Effector memory CD8-positive, alpha-beta T cell (primary cell): ENCODE measurements at regions not wholly inside any gene's neighbourhood (a gene's known extent, or its start where the extent isn't known, plus 50 kb on each side); places are given as distances from the start of the nearest gene placed in this dataset.

Source experiments
- ATAC-seq: fragments of 150-1000 bp; cut with Tn5 transposase; replicated peaks from 2 replicates; pipeline ENCODE4 v1.10.0; 2021; ENCODE audit warnings: mild to moderate bottlenecking, moderate library complexity
- DNase-seq, 3 experiments: peaks; one replicate each; pipeline ENCODE4 v3.0.0; 2021
- H3K27ac Mint-ChIP-seq, 2 donors: one replicate each; pipeline ENCODE4 v1.8.0; 2022; ENCODE audit warnings: mild to moderate bottlenecking in 2 of 2, mixed read lengths in 2 of 2, moderate library complexity in 2 of 2
- H3K27me3 Mint-ChIP-seq, 2 donors: one replicate each; pipeline ENCODE4 v1.8.0; 2022; ENCODE audit warnings: mixed read lengths in 2 of 2
- H3K36me3 Mint-ChIP-seq: one replicate; pipeline ENCODE4 v1.8.0; 2022; ENCODE audit warnings: mild to moderate bottlenecking, moderate library complexity, mixed read lengths; ENCODE audit not compliant: insufficient read depth
- H3K4me1 Mint-ChIP-seq, 2 donors: one replicate each; pipeline ENCODE4 v1.8.0; 2022; ENCODE audit warnings: low read depth in 2 of 2, mixed read lengths in 2 of 2
- H3K4me3 Mint-ChIP-seq, 2 donors: one replicate each; pipeline ENCODE4 v1.8.0; 2022; ENCODE audit warnings: mild to moderate bottlenecking in 2 of 2, mixed read lengths in 2 of 2, moderate library complexity in 2 of 2
- H3K9me3 Mint-ChIP-seq, 2 donors: one replicate each; pipeline ENCODE4 v1.8.0; 2022; ENCODE audit warnings: mixed read lengths in 2 of 2

GRCh38 chr5:152259702-152260101 lies 145.4 kb downstream of the NMUR2 start:
- no peak for ATAC-seq
- Mint-ChIP-seq H3K27me3 (peaks cover 19 to 40% of the 10 kb centered on the region in 2 donors), H3K27ac (no peak overlapping the region), H3K9me3 (no peaks in the 10 kb centered on the region), H3K4me1 (no peaks in the 10 kb centered on the region), H3K36me3 (no peaks in the 10 kb centered on the region), H3K4me3 (no peak overlapping the region)
- no peak for DNase-seq

GRCh38 chr5:152256580-152256979 lies 148.5 kb downstream of the NMUR2 start:
- no peak for ATAC-seq
- no peak overlapping the region for H3K4me3 Mint-ChIP-seq
- H3K27ac Mint-ChIP-seq = no peak overlapping the region
- H3K9me3 Mint-ChIP-seq = no peaks in the 10 kb centered on the region
- H3K36me3 Mint-ChIP-seq = no peaks in the 10 kb centered on the region
- no peak for DNase-seq
- no peaks in the 10 kb centered on the region for H3K4me1 Mint-ChIP-seq
- peaks cover 19 to 35% of the 10 kb centered on the region in 2 donors for H3K27me3 Mint-ChIP-seq

DNA sequence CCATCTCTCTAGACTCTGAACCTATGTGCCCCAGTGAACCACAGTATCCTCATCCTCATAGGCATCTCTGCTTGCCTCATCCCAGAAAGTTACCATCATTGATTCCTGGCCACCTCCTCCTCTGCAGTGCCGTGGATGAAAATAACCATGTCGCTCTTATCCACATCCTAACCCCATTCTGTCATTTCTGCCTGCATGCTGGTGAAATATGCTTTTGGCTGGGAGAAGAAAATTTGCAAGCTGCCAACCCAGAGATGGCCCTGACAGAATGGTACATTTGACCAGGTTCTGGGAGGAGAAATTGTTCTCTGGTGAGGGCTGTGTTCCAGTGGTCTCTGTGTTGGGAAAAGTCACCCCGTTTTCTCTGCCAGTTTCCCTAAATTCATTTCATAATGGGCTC lies 149.7 kb downstream of the NMUR2 start:
- no peaks in the 10 kb centered on the region for H3K4me1 Mint-ChIP-seq
- ATAC-seq (no peak), DNase-seq (no peak)
- no peak overlapping the region for H3K4me3 Mint-ChIP-seq
- no peaks in the 10 kb centered on the region for H3K9me3 Mint-ChIP-seq
- H3K27ac Mint-ChIP-seq = no peak overlapping the region
- peaks cover 19 to 28% of the 10 kb centered on the region in 2 donors for H3K27me3 Mint-ChIP-seq
- H3K36me3 Mint-ChIP-seq = no peaks in the 10 kb centered on the region

GRCh38 chr5:152247850-152248385 lies 157.2 kb downstream of the NMUR2 start:
- Mint-ChIP-seq H3K27me3 (peaks cover 6% of the 10 kb centered on the region in 2 donors), H3K4me3 (no peak overlapping the region), H3K27ac (no peak overlapping the region), H3K9me3 (peaks cover 0 to 5% of the 10 kb centered on the region in 2 donors), H3K36me3 (no peaks in the 10 kb centered on the region), H3K4me1 (no peaks in the 10 kb centered on the region)
- DNase-seq = no peak
- no peak for ATAC-seq

- Mint-ChIP-seq H3K36me3 (no peaks in the 10 kb centered on the region), H3K4me1 (no peaks in the 10 kb centered on the region), H3K4me3 (no peak overlapping the region), H3K9me3 (peaks cover 0 to 5% of the 10 kb centered on the region in 2 donors), H3K27ac (no peak overlapping the region), H3K27me3 (peaks cover 6% of the 10 kb centered on the region in 2 donors)
- ATAC-seq (no peak), DNase-seq (no peak)
These were observed 158.7 kb downstream of the NMUR2 start for GRCh38 chr5:152246401-152246800.

DNA sequence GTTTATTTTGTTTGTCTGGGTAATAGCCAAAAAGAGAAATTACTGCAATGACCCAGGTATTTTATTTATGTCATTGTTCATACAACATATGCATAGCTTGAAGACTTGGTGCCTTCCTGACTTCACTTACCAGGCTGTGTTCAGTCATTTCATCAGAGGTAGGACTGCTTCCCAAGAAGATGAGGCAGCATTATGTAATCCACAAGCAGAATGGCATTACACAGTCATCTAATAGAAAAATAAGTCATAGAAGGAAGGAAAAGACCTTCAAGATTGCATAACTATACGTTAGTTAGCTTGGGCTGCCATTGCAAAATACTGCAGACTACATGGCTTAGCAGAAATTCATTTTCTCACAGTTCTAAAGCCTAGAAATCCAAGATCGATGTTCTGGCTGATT lies 167.5 kb downstream of the NMUR2 start:
- H3K4me3 Mint-ChIP-seq = no peak overlapping the region
- ATAC-seq (no peak), DNase-seq (no peak)
- no peak overlapping the region for H3K27ac Mint-ChIP-seq
- H3K27me3 Mint-ChIP-seq = peaks cover 0 to 9% of the 10 kb centered on the region in 2 donors
- no peaks in the 10 kb centered on the region for H3K36me3 Mint-ChIP-seq
- H3K9me3 Mint-ChIP-seq = no peaks in the 10 kb centered on the region
- no peaks in the 10 kb centered on the region for H3K4me1 Mint-ChIP-seq

DNA sequence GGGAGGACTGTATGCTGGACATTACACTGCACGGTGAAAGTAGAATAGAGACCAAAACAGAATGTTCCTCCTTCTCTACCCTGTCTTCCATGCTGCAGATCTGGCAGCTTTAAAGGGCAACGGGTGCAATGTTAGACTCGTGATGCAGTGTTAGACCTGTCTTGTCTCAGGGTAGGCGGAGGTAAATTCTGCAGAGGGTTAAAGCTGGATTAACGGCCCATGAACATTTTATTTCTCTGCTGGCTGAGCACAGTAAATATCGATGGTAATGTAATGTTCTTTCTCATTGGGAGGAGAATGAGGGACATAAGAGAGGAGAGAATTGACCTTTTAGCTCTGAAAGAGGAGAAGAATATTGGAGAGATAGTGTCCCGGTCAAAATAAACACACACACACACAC lies 178.9 kb downstream of the NMUR2 start:
- ATAC-seq = no peak
- H3K9me3 Mint-ChIP-seq = no peaks in the 10 kb centered on the region
- no peak overlapping the region for H3K4me3 Mint-ChIP-seq
- no peaks in the 10 kb centered on the region for H3K36me3 Mint-ChIP-seq
- no peaks in the 10 kb centered on the region for H3K4me1 Mint-ChIP-seq
- H3K27me3 Mint-ChIP-seq = peaks cover 0 to 10% of the 10 kb centered on the region in 2 donors
- no peak for DNase-seq
- no peak overlapping the region for H3K27ac Mint-ChIP-seq

DNA sequence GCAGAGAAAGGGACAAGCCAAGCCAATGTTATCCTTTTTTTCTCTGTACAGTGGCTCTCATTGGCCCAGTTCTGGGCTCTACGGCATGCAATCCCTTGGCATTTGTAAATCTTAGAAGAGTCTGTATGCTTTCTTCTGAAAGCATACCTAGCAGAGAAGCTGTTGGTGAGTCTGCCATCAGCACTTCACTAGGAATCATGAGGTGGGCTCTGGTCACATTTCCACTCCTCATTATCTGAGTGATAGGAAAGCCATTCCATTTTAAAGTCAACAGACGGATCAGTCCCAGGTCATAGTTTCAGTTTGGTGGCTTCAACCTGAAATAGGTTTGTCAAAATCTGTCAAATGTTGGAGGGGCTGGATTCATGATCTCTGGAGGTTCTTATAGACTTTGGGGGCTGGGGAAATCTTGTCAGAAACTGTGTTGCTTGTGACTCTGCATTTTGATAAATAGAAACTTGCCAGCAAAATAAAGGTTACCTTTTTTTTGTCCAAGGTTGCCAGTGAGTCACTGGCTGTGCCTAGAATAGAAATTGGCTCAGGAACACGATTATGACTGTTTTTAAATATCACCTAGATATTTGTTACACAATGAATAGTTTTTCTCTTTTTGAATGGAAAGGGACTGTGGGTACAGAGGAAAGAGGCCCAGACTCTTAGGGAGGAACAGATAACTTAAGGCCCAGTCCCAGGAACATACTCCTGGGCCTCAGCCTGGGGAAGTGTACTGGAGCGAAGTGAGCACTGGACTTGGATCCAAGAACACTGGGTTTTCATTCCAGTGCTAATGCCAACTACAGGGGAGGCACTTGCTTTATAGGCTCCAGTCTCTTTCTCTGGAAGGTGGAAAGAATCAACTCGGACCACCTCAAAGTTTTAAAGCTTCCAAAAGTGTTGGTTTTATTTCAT lies 183.1 kb downstream of the NMUR2 start:
- H3K9me3 Mint-ChIP-seq = no peaks in the 10 kb centered on the region
- ATAC-seq (no peak), DNase-seq (no peak)
- no peak overlapping the region for H3K4me3 Mint-ChIP-seq
- no peak overlapping the region for H3K27ac Mint-ChIP-seq
- H3K36me3 Mint-ChIP-seq = no peaks in the 10 kb centered on the region
- H3K4me1 Mint-ChIP-seq = peaks cover 5 to 8% of the 10 kb centered on the region in 2 donors
- H3K27me3 Mint-ChIP-seq = peaks cover 0 to 10% of the 10 kb centered on the region in 2 donors

GRCh38 chr5:152218694-152219093 lies 186.4 kb downstream of the NMUR2 start:
- no peak for DNase-seq
- Mint-ChIP-seq H3K4me3 (no peak overlapping the region), H3K9me3 (peaks cover 0 to 6% of the 10 kb centered on the region in 2 donors), H3K4me1 (peaks cover 5 to 8% of the 10 kb centered on the region in 2 donors), H3K36me3 (no peaks in the 10 kb centered on the region), H3K27me3 (no peaks in the 10 kb centered on the region), H3K27ac (no peak overlapping the region)
- no peak for ATAC-seq

DNA sequence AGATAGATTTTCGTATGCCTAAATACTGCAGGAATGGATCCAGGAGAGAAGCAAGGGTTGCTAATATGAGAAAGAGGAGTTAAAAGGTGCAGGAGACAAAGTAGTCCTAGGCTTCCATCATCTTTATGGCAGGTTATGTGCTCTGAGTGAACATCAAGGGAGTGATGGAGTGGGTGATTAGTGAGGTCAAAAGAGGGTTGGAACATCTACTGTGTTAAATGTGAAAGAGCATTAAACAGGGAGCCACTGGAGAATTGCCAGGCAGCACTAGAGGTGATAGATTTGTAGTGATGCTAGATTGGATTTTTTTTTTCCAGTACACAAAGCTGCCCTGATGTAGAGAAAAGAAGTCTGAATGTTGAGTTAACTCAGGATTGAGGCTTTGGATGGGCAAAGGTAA lies 199.3 kb downstream of the NMUR2 start:
- Mint-ChIP-seq H3K27me3 (peaks cover 0 to 6% of the 10 kb centered on the region in 2 donors), H3K4me1 (no peaks in the 10 kb centered on the region), H3K27ac (no peak overlapping the region), H3K9me3 (no peaks in the 10 kb centered on the region), H3K36me3 (no peaks in the 10 kb centered on the region), H3K4me3 (no peak overlapping the region)
- DNase-seq (no peak), ATAC-seq (no peak)

DNA sequence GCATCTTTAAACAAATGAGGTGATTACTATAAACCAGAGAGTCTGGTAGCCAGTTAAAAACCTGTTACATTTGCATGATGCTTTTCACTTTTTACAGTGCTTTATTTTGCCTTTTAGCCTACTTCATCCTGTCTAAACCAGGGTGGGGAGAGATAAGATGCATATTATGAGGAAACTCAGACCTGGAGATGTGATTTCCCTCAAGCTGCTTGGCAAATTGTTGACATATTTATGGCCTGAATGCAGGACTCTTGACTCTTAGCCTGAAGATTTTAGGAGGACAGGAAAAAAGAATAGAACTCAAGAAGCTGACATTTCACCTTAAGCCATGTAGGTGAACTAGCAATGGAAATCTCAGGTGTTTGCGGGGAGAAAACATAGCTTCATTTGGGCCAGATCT lies 202.8 kb downstream of the NMUR2 start:
- DNase-seq (no peak), ATAC-seq (no peak)
- H3K4me3 Mint-ChIP-seq = no peak overlapping the region
- H3K36me3 Mint-ChIP-seq = no peaks in the 10 kb centered on the region
- no peaks in the 10 kb centered on the region for H3K4me1 Mint-ChIP-seq
- peaks cover 0 to 12% of the 10 kb centered on the region in 2 donors for H3K27me3 Mint-ChIP-seq
- H3K9me3 Mint-ChIP-seq = no peaks in the 10 kb centered on the region
- no peak overlapping the region for H3K27ac Mint-ChIP-seq

DNA sequence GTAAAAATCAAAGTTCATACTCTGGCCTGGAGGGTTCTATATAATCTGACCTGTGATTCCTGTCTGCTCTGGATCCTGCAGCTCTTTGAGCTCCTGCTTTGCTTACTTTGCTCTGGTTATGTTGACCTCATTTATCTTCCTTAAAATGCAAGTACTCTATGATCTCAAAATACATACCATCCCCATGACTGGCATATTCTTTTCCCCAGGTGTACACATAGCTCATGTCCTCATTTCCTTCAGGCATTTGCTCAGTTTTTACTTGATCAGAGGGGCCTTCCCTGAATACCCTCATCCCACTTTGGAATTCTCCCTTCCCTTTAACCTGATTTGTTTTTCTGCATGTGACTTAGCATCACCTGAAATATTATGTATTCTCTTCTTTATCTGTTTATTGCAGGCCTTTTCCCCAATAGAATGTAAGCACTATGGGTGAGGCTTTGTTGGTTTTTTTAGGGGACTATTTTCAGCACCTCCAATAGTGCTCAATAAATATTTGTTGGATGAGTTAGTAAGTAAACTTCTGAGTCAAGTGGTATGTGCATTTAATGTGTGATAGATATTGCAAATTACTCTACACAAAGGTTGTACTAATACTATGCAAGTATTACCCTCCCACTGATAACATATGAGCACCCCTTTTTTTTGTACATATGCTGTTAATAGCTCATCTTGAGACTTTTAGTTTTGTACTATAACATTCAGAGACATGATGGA lies 211.5 kb downstream of the NMUR2 start:
- H3K27me3 Mint-ChIP-seq = peaks cover 9 to 25% of the 10 kb centered on the region in 2 donors
- H3K4me1 Mint-ChIP-seq = no peaks in the 10 kb centered on the region
- ATAC-seq = no peak
- H3K9me3 Mint-ChIP-seq = no peaks in the 10 kb centered on the region
- H3K4me3 Mint-ChIP-seq = no peak overlapping the region
- DNase-seq = no peak
- no peak overlapping the region for H3K27ac Mint-ChIP-seq
- H3K36me3 Mint-ChIP-seq = no peaks in the 10 kb centered on the region

- DNase-seq (no peak), ATAC-seq (no peak)
- H3K36me3 Mint-ChIP-seq = no peaks in the 10 kb centered on the region
- peaks cover 25 to 30% of the 10 kb centered on the region in 2 donors for H3K27me3 Mint-ChIP-seq
- H3K4me3 Mint-ChIP-seq = no peak overlapping the region
- no peak overlapping the region for H3K27ac Mint-ChIP-seq
- no peaks in the 10 kb centered on the region for H3K9me3 Mint-ChIP-seq
- no peaks in the 10 kb centered on the region for H3K4me1 Mint-ChIP-seq
These were observed 216.8 kb downstream of the NMUR2 start for GRCh38 chr5:152188251-152188650.

GRCh38 chr5:152187668-152188067 lies 217.4 kb downstream of the NMUR2 start:
- Mint-ChIP-seq H3K4me1 (no peaks in the 10 kb centered on the region), H3K36me3 (no peaks in the 10 kb centered on the region), H3K9me3 (no peaks in the 10 kb centered on the region), H3K27me3 (peaks cover 25 to 35% of the 10 kb centered on the region in 2 donors), H3K4me3 (no peak overlapping the region), H3K27ac (no peak overlapping the region)
- ATAC-seq (no peak), DNase-seq (no peak)
